ENCODE measurements at regions not wholly inside any gene's neighbourhood (a gene's known extent, or its start where the extent isn't known, plus 50 kb on each side); places are given as distances from the start of the nearest gene placed in this dataset.

- TF ChIP-seq EP300 (IDR thresholded peaks at IDR 0.05) (no peak), POLR2A (IDR thresholded peaks at IDR 0.05) (no peak)
Observed at GRCh38 chrX:39690541-39691415, 407.0 kb downstream of the BCOR start.

Measured in ovary (tissue), 1 donor.